ENCODE measurements at regions not wholly inside any gene's neighbourhood (a gene's known extent, or its start where the extent isn't known, plus 50 kb on each side); places are given as distances from the start of the nearest gene placed in this dataset.

GRCh38 chr4:45064741-45065140, 338.4 kb upstream of the GNPDA2 start:
- no peak for TF ChIP-seq CTCF (conservative IDR thresholded peaks at IDR 0.05; ENCODE audit: low read depth, low read length)
- H3K4me3 ChIP-seq (ENCODE audit: low read length) = no peak overlapping the region

GRCh38 chr4:45063696-45064095, 337.3 kb upstream of the GNPDA2 start:
- DNase-seq (ENCODE audit: low read depth) = no peak
- H3K4me3 ChIP-seq (ENCODE audit: low read length) = no peak overlapping the region
- no peak for TF ChIP-seq CTCF (conservative IDR thresholded peaks at IDR 0.05; ENCODE audit: low read depth, low read length)

More at GRCh38 chr4:45064741-45065140, 338.4 kb upstream of the GNPDA2 start:
- DNase-seq (ENCODE audit: low read depth) = no peak

GRCh38 chr4:45062935-45063545, 336.7 kb upstream of the GNPDA2 start:
- no peak for DNase-seq (ENCODE audit: low read depth)
- TF ChIP-seq CTCF (conservative IDR thresholded peaks at IDR 0.05; ENCODE audit: low read depth, low read length) = no peak
- H3K4me3 ChIP-seq (ENCODE audit: low read length) = no peak overlapping the region

- H3K4me3 ChIP-seq (ENCODE audit: low read length) = no peak overlapping the region
- DNase-seq (ENCODE audit: low read depth) = no peak
- no peak for TF ChIP-seq CTCF (conservative IDR thresholded peaks at IDR 0.05; ENCODE audit: low read depth, low read length)
These were observed 317.6 kb upstream of the GNPDA2 start for GRCh38 chr4:45043911-45044310.

GRCh38 chr4:45036677-45037076, 310.3 kb upstream of the GNPDA2 start:
- DNase-seq (ENCODE audit: low read depth) = peak; percentile 22
- H3K4me3 ChIP-seq (ENCODE audit: low read length) = no peak overlapping the region
- no peak for TF ChIP-seq CTCF (conservative IDR thresholded peaks at IDR 0.05; ENCODE audit: low read depth, low read length)

- DNase-seq (ENCODE audit: low read depth) = no peak
- no peak for TF ChIP-seq CTCF (conservative IDR thresholded peaks at IDR 0.05; ENCODE audit: low read depth, low read length)
- no peak overlapping the region for H3K4me3 ChIP-seq (ENCODE audit: low read length)
These were observed 307.5 kb upstream of the GNPDA2 start for GRCh38 chr4:45033676-45034419.

- DNase-seq (ENCODE audit: low read depth) = no peak
- H3K4me3 ChIP-seq (ENCODE audit: low read length) = no peak overlapping the region
- TF ChIP-seq CTCF (conservative IDR thresholded peaks at IDR 0.05; ENCODE audit: low read depth, low read length) = no peak
These were observed 303.7 kb upstream of the GNPDA2 start for GRCh38 chr4:45030059-45030458.
